ENCODE measurements at regions not wholly inside any gene's neighbourhood (a gene's known extent, or its start where the extent isn't known, plus 50 kb on each side); places are given as distances from the start of the nearest gene placed in this dataset.
A peak's percentile ranks its signal among the peaks of the same experiment; 100 is the strongest.
"Not testable (repeated sequence)": the region's sequence is repeated elsewhere in the genome, so short reads cannot be mapped to it uniquely, and the experiment has no call there.

GRCh38 chr20:36082315-36082915, 72.1 kb upstream of the EPB41L1 start:
- no peak for DNase-seq

GRCh38 chr20:36083200-36083599, 71.3 kb upstream of the EPB41L1 start:
- DNase-seq, result not testable (repeated sequence)

GRCh38 chr20:36084356-36084755, 70.2 kb upstream of the EPB41L1 start:
- DNase-seq, result no peak

- DNase-seq, result no peak
Measured at GRCh38 chr20:36084897-36085613, 69.5 kb upstream of the EPB41L1 start.

GRCh38 chr20:36085686-36086267, 68.8 kb upstream of the EPB41L1 start:
- DNase-seq, result no peak

- DNase-seq, result no peak
Measured at GRCh38 chr20:36086767-36087166, 67.8 kb upstream of the EPB41L1 start.

- no peak for DNase-seq
Measured at GRCh38 chr20:36090223-36090622, 64.3 kb upstream of the EPB41L1 start.

GRCh38 chr20:36091561-36092397, 62.8 kb upstream of the EPB41L1 start:
- DNase-seq, result peak in 1 of 56 donors; percentile 36

GRCh38 chr20:36092398-36093024, 62.0 kb upstream of the EPB41L1 start:
- DNase-seq, result peak in 7 of 56 donors; percentile 11 to 50 (median 34)

- DNase-seq, result peak in 22 of 56 donors; percentile 10 to 62 (median 39)
Measured at GRCh38 chr20:36093025-36093803, 61.3 kb upstream of the EPB41L1 start.

- peak in 1 of 56 donors; percentile 59 for DNase-seq
Measured at GRCh38 chr20:36093804-36094145, 60.8 kb upstream of the EPB41L1 start.

GRCh38 chr20:36094497-36094896, 60.0 kb upstream of the EPB41L1 start:
- peak in 1 of 56 donors; percentile 12 for DNase-seq

- DNase-seq, result no peak
Measured at GRCh38 chr20:36096435-36096834, 58.1 kb upstream of the EPB41L1 start.

- no peak for DNase-seq
Measured at GRCh38 chr20:36097337-36098151, 57.0 kb upstream of the EPB41L1 start.

GRCh38 chr20:36098364-36098763, 56.2 kb upstream of the EPB41L1 start:
- peak in 4 of 56 donors; percentile 12 to 47 (median 32) for DNase-seq

GRCh38 chr20:36099106-36099505, 55.4 kb upstream of the EPB41L1 start:
- DNase-seq, result no peak

GRCh38 chr20:36101192-36101591, 53.3 kb upstream of the EPB41L1 start:
- no peak for DNase-seq

- no peak for DNase-seq
Measured at GRCh38 chr20:36102306-36102705, 52.2 kb upstream of the EPB41L1 start.

- DNase-seq, result no peak
Measured at GRCh38 chr20:36102809-36103596, 51.5 kb upstream of the EPB41L1 start.

All from amygdala (tissue), 56 donors.